ENCODE measurements at regions not wholly inside any gene's neighbourhood (a gene's known extent, or its start where the extent isn't known, plus 50 kb on each side); places are given as distances from the start of the nearest gene placed in this dataset.
"Not testable (repeated sequence)": the region's sequence is repeated elsewhere in the genome, so short reads cannot be mapped to it uniquely, and the experiment has no call there.

DNA sequence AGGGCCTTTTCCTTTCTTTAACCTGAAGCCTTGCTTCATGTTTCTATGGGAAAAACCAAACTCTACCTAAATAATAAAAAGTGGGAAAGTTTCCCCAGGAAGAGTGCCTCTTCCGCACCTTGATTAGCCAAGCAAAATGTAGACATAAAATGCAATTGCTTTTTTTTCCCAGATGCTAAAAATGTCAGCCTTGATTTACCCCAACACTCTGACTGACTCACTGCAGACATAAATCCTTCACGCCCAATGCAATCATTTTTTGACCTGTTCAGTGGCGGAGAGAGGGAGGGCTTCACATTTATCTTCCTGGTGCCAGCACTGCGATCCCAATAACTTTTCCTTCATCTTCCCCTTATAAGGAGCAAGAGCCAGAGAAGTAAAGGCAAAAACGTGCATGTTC lies 261.5 kb downstream of the SEC16B start:
- no peak for DNase-seq

DNA sequence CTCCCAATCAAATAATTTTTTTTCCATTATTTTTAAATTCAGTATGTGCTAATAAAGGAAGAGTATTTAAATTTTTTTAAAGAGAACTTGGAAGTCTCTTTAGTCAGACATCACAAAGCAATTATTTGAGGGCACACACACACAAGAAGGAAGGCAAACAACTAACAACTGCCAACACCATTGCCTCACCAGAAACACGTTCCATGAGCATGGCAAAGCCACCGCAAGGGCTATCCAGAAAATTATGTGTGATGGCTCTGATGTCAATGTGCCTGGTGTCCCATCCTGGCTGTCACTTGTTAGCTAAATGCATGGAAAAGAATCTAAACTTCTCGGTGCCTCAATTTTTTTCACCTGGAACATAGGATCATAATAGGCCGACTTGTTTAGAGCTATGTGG lies 262.9 kb downstream of the SEC16B start:
- DNase-seq = no peak

GRCh38 chr1:177705839-177706238 lies 264.0 kb downstream of the SEC16B start:
- DNase-seq = no peak

- no peak for DNase-seq
Observed at GRCh38 chr1:177703888-177704446, 265.9 kb downstream of the SEC16B start.

DNA sequence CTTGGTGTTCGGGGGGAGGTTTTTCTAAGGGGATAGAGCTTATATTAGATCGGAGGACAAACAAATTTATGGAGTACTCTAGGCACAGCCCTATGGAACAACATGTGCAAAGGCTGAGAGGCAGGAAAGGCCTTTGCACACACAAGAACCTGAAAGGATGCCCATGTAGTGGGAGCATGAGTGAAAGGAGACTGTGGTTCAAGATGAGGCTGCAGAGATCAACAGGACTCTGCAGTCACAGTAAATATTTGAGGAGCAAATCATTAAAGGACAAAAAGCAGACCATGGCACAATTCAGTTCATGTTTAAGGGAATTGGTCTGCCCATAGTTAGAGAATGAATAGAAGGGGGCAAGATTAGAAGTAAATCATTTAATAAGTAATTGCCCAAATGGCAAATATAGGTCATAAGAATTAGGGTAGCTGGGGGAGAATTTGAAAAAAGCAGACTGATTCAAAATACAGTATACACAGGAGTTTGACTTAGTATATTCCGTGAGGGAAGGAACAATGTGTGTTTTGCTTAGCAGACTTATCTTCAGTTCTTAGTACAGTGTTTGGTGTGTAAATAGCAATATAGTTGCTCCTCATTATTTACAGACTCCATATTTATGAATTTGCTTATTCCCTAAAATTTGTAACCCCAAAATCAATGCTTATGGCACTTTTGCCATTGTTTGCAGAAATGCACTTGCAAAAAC lies 268.1 kb downstream of the SEC16B start:
- DNase-seq = no peak

- no peak for DNase-seq
Observed at GRCh38 chr1:177700856-177701255, 269.0 kb downstream of the SEC16B start.

DNA sequence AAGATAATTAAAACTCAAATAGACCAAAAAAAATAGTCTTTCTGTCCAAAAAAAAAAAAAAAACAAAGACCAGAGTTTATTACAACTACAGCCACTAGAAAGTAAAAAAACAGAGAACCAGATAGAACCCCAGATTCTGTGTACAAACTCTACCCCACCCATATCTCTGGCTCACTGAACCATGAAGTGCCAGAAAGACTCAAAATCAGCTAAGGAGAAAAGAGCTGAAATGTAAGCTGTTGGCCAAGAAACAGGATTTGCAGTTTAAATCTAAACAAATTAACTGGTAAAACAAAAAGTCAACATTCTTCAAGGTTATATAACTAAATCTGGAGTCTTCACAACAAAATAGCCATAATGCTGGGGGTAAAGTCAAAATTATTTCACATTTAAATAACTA lies 278.9 kb downstream of the SEC16B start:
- no peak for DNase-seq

DNA sequence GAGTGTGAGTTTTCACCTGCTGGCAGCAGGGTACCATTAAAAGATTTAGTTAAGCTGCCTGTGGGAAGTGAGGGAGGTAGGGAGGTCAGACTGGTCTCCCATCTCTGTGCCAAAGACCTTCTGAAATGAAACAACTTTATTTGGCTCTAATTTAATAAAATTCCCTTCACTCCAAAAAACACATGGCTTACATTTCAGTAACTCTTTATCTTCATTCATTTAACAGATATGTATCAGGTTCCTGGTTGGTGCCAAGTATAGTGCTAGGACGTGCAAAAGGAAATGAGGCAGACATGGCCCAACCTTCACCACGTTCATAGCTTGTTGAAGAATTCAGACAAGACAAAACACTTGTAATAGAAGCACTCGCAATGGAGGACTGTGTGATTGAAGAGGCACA lies 282.3 kb downstream of the SEC16B start:
- no peak for DNase-seq

GRCh38 chr1:177686933-177687332 lies 282.9 kb downstream of the SEC16B start:
- no peak for DNase-seq

GRCh38 chr1:177669161-177669560 lies 300.7 kb downstream of the SEC16B start:
- DNase-seq = no peak

DNA sequence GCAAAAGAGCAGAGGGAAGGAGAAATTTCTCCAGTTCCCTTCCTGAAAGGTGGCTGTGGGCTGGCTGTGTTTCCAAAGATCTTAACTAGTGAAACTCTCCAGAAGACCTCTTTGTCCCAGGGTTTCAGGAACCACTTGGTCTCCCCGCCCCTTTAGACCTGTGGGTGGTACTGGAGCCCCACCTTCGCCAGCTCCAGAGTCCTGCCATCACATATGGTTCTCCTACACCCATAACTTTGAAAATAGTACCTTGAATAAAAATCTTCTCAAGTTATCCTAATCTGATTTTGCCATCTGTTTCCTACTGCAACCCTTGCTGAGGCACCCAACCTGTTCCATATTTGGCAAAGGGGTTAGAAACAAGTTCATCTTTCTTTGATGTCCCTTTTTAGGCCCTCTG lies 303.9 kb downstream of the SEC16B start:
- DNase-seq = no peak

DNA sequence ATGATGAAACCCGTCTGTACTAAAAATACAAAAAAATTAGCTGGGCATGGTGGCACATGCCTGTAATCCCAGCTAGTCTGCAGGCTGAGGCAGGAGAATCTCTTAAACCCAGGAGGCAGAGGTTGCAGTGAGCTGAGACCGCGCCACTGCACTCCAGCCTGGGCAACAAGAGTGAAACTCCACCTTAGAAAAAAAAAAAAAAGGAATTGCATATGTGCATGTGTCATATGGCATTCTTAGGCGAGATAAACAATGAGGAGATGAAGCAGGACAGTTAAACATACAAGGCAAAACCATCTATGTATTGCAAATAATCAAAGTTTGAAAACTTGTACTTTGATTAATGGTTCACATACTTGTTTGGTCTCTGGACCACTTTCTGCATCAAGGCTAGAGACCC lies 305.1 kb downstream of the SEC16B start:
- not testable (repeated sequence) for DNase-seq

DNA sequence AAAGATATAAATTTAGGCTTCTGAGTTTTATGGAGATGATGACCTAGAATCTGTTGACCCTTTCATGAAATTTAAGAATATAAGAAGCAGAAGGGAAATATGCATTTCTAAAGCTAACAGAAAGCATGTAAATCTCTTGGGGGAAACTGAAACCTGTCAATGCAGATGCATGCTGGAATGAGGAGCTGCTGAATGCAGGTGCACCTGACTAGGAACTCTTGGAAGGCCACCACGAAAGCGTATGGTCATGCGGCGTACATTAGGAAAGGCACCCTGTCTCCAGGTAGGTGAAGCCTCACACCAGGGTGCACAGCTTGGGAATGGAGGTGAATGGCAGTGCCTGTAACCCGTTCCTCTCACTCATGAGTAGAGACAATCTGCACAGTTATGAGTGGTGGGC lies 309.7 kb downstream of the SEC16B start:
- no peak for DNase-seq

DNA sequence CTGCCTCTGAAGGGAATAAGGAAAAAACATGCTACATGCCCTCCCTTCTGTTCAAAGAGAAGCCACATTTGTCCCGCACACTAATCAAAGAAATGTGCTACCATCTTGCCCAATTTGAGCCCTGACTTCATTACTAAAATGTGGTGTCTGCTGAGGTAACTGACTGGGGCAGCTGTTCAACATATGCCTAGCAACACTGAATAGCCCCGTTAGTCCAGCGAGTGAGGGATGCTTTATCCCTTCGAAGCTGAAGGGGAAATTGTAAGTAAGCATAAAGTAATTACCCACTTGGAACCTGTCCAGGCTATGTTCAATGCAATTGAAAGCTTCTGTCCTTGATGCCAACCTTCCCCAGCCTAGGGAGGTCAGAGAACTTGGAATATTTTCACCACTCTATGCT lies 310.6 kb downstream of the SEC16B start:
- DNase-seq = no peak

DNA sequence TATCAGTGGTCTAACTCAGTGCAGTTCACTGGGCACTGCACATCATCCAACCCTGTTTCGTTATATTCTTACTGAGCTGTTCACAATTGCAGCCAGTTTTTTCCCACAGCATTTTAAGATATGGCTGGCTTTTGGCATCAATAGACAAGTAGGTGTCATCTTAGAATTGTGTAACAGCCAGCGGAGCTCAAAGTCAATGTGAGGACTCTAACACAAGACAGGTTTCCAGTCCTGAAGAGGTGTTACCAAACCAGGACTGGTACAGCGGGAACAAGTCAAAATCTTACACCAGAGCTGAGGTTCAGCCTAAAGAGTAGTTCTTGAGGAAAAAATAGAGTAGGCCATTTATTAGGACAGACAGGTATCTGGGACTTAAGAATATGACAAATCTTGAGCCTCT lies 313.3 kb downstream of the SEC16B start:
- DNase-seq = no peak

DNA sequence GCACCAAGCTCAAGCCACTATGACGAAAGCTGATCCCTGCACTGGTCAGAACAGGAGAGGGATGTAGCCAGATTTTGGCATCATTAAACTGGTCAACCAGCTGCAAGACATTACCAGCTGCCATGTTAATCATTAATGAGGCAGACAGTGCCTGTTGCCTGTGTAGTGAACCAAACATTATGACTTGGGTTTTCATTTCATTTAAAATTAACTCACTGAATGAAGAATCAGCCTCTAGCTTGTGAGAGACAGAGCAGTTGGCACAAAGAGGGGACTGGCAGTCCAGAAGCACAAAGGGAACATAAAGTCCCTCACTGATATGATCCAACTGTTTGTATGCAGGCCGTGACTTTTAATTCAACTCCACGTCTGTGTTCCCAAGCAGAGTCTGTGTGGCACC lies 318.9 kb downstream of the SEC16B start:
- no peak for DNase-seq

GRCh38 chr1:177648731-177649265 lies 321.1 kb downstream of the SEC16B start:
- DNase-seq = no peak

DNA sequence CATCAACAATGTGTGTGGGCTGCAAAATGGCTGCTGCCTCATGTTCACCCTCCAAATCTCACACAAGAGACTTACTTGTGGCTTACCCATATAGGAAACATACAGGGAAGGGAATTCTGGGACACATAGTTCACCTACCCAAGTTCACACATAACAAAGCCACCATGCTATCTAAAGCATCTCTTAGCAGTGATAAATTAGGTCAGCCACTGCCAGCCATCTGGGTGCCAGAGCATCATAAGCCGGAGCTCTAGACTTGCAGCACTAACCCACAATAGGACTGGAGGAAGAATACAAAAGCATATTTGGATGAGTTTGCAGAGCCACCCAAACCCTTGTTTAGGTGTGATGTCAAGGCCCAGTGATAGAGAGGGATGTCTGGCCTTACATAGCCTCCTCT lies 321.7 kb downstream of the SEC16B start:
- no peak for DNase-seq

- DNase-seq = no peak
Observed at GRCh38 chr1:177646757-177647730, 322.8 kb downstream of the SEC16B start.

DNA sequence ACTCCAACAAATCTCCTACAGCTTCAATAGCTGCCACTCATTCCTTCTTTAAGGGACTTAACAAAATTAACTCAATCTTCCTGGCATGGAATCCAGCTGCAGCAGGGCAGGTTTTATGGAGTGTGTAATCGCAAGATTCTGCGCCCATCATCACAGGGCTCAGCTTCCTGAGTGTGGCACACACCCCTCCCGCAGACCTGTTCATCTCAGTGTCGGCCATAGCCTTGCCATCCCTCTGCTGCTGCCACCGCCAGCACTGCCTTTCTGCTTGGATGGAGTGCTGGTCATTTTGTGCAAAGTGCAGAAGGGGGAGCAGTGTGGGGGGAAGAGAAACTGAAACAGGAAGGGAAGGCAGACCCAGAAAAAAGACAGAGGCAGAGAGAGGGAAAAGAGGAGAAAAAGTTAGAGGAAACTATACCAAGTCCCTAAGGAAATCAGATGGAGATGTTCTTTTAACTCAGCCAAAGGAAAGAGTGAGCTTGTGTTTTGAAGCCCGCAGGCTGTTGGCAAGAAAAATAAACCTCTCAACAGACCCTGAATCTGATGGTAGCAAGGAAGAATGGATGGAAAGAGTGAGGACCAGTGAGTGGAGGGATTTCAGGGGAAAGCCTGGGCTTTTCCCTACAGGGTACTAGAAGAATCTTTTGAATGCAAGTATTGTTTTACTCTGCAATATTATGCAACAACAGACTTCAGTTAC lies 324.2 kb downstream of the SEC16B start:
- DNase-seq = no peak

DNA sequence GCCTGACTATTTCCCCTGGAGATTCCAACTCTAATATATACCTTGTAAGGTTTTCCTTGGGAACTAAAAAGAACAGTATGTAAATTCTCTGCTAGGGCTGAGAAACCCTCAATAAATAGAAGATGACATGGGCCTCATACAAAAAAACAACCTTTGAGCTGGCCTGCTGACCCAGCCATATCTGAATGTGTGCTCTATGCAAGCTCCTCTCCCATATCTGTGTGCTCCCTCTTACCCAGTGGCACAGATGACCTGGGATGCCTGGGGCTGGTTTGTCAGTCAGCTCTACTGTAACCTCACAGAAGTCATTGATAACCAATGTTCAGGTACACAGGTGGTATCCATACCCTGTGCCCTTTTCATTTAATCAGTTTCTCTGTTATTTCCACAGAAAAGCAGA lies 329.2 kb downstream of the SEC16B start:
- no peak for DNase-seq

DNA sequence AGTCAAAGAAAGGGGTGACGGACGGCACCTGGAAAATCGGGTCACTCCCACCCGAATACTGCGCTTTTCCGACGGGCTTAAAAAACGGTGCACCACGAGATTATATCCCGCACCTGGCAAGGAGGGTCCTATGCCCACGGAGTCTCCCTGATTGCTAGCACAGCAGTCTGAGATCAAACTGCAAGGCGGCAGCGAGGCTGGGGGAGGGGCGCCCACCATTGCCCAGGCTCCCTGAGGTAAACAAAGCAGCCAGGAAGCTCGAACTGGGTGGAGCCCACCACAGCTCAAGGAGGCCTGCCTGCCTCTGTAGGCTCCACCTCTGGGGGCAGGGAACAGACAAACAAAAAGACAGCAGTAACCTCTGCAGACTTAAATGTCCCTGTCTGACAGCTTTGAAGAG lies 335.7 kb downstream of the SEC16B start:
- DNase-seq = not testable (repeated sequence)
